Stimulated activated CD4-positive, alpha-beta T cell treated with anti-CD3 and anti-CD28 coated beads, Interleukin-12 subunit alpha, Interleukin-12 subunit beta, amount 100 ng/mL, for 48 hours (primary cell): ENCODE measurements at regions not wholly inside any gene's neighbourhood (a gene's known extent, or its start where the extent isn't known, plus 50 kb on each side); places are given as distances from the start of the nearest gene placed in this dataset.

Experiments
- DNase-seq, 3 donors: peaks; one replicate each; pipeline ENCODE4 v3.0.0-alpha.2; 2020; ENCODE audit warnings: low read depth in 2 of 3, low spot score in 1 of 3

GRCh38 chr4:104766676-104767075, 272.0 kb upstream of the CXXC4 start:
- no peak for DNase-seq

GRCh38 chr4:104772849-104773248, 278.2 kb upstream of the CXXC4 start:
- DNase-seq: no peak

GRCh38 chr4:104795264-104795939, 300.7 kb upstream of the CXXC4 start:
- no peak for DNase-seq

- DNase-seq: no peak
These were observed 317.0 kb upstream of the CXXC4 start for GRCh38 chr4:104811727-104812126.

GRCh38 chr4:104815665-104816064, 321.0 kb upstream of the CXXC4 start:
- no peak for DNase-seq

- DNase-seq: no peak
These were observed 323.9 kb upstream of the CXXC4 start for GRCh38 chr4:104818579-104818978.

- no peak for DNase-seq
These were observed 320.5 kb upstream of the TET2 start for GRCh38 chr4:104826171-104826570.

GRCh38 chr4:104829761-104830160, 316.9 kb upstream of the TET2 start:
- DNase-seq: no peak

GRCh38 chr4:104848597-104849225, 298.0 kb upstream of the TET2 start:
- DNase-seq: no peak

GRCh38 chr4:104859601-104860237, 287.0 kb upstream of the TET2 start:
- DNase-seq: no peak

GRCh38 chr4:104860238-104861123, 286.2 kb upstream of the TET2 start:
- peak; percentile 6 to 61 (median 23) for DNase-seq

- DNase-seq: no peak
These were observed 279.9 kb upstream of the TET2 start for GRCh38 chr4:104866809-104867208.

- no peak for DNase-seq
These were observed 278.1 kb upstream of the TET2 start for GRCh38 chr4:104868533-104868932.

GRCh38 chr4:104868958-104869357, 277.7 kb upstream of the TET2 start:
- DNase-seq: no peak

GRCh38 chr4:104869831-104870230, 276.8 kb upstream of the TET2 start:
- DNase-seq: no peak

GRCh38 chr4:104870495-104871233, 276.0 kb upstream of the TET2 start:
- DNase-seq: no peak

GRCh38 chr4:104878936-104879335, 267.7 kb upstream of the TET2 start:
- DNase-seq: no peak

GRCh38 chr4:104879367-104879766, 267.3 kb upstream of the TET2 start:
- DNase-seq: no peak

- no peak for DNase-seq
These were observed 266.8 kb upstream of the TET2 start for GRCh38 chr4:104879854-104880253.

- DNase-seq: no peak
These were observed 265.4 kb upstream of the TET2 start for GRCh38 chr4:104881136-104881886.
